ENCODE measurements at regions not wholly inside any gene's neighbourhood (a gene's known extent, or its start where the extent isn't known, plus 50 kb on each side); places are given as distances from the start of the nearest gene placed in this dataset.
"Not testable (repeated sequence)": the region's sequence is repeated elsewhere in the genome, so short reads cannot be mapped to it uniquely, and the experiment has no call there.

DNA sequence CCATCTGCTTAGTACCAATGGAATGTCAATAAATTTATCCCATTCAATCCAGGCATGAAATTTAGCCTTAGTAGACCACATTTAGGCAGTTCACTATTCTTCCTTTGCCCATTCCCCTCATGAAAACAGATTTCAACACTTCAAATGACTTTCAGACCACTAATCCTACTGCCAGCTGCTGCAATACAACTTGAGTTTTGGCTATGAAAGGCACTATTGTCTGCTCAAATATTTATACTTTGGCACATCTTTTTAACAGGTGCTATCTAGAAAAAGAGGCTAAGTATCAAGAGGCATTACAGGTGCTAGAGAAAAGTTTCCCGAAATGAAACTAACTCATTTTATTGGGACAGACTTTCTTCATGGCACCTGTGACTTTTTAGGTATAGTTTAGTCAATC lies 499.8 kb downstream of the C12orf50 start:
- no peak for DNase-seq

DNA sequence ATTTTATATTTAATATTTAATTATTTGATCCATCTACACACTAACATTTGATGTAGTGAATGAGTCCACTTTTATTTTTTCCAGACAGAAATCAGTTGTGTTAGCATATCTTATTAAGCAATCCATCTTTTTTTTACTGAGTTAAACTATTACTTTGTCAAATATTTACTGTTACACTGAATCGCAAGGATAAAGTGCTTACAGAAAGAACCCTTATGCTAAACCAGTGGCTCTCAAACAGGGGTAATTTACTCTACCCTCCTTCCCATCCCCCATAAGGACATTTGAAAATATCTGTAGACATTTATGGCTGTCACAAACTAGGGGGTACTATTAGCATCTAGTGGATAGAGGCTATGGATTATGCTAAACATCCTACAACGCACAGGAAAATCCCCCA lies 508.2 kb downstream of the C12orf50 start:
- DNase-seq = no peak

DNA sequence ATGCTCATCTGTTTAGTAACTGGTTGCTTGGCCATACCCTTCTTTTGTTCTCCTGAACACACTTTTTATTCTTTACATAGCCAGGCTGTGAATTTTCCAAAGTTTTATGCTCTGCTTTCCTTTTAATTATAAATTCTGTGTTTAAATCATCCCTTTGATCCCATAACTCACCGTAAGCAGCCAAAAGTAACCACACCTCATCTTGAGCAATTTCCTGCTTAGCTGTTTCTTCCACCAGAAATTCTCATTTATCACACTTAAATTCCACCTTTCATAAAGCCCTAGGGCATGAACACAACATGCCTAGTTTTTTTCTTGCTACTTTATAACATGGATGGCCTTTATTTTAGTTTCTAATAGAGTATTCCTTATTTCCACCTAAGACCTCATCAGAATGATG lies 510.7 kb downstream of the C12orf50 start:
- DNase-seq = no peak

DNA sequence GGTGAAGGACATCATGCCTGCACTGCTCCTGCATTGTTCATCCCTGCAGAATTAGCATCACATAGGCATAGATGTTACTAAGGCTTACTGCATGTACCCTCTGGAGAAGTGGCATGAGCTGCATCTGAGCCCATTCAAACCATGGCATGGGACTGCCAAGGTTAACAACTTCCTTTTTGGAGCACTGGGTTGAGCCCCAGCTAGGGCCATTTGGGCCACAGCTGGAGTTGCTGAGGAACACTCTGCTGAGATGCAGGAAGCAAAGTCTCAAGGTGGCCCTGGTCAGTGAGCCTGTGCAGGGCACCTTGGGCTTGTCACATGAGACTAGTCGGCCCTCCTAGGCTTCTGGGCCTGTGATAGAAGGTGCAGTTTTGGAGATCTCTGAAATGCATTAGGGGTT lies 511.2 kb downstream of the C12orf50 start:
- no peak for DNase-seq

DNA sequence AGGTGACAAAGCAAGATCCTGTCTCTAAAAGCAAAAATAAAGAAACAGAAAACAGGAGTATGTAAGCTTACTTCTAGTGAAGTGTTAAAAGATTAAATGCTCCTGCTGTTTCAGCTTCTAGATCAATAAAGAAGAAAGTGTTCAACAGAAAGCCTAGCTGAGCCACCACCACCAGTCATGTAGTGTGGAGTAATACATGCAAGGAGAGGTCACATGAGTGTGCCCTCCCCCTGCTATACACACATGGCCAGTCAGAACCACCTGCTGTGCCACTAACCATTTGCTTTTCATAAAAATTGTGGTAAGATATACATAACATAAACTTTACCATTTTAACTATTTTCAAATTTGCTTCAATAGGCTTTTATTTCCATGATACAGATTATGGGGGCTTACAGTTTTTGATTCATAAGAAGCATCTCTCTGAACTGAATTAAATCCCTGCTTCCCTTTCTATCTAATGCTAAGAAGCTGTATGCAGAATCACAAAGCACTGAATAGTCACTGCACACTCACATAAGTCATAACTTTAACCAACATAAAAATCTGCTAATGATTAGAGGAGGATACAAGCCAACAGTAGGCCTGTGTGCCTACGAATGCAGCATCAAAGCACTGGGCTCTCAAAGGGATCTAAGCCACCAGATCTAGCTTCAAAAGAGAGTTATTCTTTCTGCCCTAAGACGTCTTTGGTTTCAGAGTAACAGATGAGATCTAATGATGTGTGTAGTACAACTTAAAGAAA lies 515.5 kb downstream of the C12orf50 start:
- DNase-seq = no peak

DNA sequence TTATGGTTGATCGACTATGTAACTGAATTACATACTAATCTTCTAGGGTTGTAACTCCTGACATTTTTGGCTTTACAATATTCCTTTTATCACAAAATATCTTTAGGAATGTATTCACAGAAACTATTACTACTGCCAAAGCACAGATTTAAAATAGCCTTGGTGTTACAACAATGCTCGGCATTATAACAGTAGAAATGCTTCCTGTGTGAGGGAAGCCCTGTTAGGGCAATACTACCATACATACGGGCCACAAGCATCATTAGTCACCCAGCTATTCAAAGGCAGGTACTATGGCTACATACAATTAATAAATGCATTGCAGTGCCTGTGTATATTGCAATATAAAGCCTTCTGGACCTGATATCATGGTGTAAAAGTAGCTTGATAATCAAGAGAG lies 517.8 kb downstream of the C12orf50 start:
- DNase-seq = no peak

DNA sequence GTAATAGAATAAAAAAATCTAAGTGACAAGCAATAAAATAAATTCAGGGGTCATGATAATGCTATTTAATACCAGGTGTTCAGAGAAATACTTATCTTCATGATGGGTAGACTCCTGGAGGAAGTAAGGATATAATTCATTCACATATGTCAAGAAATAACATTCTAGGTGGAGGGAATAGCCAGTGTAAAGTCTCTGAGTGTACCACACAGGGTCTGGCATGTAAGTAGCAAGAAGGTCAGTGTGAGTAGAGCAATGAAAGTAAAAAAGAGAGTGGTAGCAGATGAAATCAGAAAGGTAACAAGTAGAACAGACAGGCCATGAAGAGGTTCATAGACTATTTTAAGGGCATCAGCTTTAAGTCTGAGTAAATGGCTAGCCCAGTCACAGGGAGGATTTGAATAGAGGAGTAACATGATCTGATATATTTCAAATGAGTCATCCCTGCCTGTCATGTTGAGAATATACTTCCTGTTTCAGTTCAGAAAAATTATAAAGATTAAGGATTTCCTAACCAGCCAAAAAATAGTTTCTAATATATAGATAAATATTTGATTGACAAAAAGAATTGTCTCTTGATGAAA lies 519.9 kb downstream of the C12orf50 start:
- no peak for DNase-seq

DNA sequence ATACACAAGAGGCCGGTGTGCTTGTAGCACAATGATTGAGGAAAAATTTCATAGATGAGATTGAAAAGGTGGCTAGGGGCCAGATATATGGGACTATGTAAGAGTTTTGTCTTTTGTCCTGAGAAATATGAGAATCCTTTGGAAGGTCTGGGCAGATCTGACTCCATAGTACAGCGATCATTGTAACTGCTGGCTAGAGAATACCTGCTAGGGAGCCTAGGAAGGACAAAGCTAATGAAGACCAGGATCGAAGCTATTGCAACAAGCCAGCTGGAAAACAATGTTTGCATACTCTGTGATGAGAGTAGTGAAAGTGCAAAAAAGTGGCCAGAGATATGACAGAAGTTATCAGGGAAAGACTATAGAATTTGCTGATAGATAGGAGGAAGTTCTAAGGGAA lies 537.6 kb downstream of the C12orf50 start:
- DNase-seq = no peak

DNA sequence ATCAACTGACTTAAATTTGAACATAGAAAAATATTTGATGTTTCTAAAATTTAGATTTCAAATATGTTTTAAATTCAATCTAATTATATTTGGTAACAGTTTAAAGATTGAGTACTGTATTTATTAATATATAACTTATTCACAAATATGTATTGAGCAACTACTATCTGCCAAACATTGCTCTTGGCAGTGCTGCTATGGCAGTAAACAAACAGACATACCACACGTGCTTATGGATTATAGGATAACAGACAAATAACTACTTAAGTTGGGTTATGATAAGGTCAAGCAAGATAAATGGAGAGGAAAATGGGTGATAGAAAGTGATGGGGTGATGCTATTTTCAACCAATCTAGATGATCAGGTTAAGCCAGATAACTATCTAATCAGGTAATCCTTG lies 538.1 kb downstream of the C12orf50 start:
- no peak for DNase-seq

DNA sequence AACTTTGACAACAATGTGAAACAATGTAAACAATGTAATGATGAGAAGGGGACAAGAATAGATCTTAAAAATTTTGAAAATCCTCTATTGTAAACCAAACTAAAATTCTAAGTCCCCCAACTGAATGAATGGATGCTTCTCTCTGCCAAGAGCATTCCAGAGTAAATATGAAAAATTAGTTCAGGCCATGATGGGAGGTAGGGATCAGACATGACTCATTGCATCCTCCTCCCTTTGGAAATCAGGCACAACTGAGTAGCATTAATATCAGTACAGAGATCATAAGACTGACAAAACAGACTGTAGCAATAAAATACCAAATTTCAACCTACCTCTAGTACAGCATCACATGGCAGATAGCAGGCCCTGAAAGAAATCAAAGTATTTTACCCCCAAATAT lies 559.9 kb downstream of the C12orf50 start:
- no peak for DNase-seq

DNA sequence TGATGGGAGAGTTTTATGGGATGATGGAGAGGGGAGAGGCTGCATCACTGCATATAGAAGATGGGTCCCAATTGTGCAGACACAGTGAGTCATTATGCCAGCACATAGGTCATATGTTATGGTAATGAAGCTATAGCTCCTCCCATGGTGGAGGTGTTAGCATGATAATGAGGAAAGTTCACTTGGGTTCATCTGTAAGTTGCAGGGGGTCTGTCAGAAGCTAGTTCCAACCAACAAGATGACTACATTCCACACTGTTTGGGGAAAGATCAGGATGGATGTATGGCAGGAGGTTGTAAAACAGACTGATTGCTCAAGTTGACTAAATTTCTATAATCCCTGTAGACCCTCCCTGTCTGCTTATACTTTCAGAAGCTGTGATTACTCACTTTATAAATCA lies 561.3 kb downstream of the C12orf50 start:
- no peak for DNase-seq

DNA sequence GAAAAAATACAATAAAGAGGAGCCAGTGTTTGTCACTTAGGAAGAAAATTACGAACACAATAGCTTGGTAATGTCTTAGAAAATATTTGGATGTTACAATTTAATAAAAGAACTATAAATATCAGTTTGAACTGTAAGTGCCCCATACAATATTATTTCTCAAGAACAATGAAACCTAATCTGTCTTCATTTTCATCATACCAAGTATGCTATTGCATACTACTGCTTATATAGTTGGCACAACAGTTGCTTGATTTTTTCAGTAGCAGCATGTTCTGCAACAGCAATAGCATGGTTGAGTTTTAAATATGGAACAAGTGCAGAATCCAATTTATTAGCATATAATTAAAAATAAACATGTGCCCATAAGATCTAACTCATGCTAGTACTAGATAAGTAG lies 564.6 kb downstream of the C12orf50 start:
- DNase-seq = no peak

DNA sequence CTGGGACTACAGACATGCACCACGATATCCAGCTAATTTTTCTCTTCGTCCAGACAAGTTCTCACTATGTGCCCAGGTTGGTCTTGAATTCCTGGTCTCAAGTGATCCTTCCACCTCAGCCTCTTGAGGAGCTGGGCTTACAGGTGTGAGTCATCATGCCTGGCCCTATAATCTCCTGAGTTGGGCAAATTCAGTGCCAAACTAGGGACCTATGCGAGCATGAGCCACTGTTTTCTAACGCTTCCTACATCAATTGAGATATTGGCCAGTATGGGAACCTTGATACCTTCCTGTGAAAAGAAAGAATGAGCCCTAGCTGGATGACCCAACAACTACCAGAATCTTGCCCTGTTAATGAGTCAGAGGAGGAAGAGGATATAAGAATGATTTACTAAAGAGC lies 585.2 kb downstream of the C12orf50 start:
- no peak for DNase-seq

DNA sequence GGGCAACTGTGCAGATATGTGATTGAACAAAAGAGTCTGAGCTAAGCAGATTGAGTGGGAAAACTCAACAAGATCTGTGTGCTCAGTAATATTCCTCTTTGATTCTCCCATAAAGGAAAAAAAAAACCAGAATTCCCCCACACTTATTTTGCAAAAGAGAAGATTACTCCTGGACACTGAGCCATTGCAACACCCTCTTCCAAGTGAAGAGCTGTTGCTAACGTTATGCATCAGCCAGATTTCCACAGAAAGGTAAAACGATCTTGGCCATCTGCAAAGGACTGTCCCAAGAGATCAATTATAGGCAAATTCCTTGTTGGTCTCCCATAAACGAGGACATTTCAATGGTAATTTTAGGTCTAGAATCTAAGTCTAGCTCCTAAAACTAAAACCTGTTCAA lies 587.7 kb downstream of the C12orf50 start:
- DNase-seq = no peak

DNA sequence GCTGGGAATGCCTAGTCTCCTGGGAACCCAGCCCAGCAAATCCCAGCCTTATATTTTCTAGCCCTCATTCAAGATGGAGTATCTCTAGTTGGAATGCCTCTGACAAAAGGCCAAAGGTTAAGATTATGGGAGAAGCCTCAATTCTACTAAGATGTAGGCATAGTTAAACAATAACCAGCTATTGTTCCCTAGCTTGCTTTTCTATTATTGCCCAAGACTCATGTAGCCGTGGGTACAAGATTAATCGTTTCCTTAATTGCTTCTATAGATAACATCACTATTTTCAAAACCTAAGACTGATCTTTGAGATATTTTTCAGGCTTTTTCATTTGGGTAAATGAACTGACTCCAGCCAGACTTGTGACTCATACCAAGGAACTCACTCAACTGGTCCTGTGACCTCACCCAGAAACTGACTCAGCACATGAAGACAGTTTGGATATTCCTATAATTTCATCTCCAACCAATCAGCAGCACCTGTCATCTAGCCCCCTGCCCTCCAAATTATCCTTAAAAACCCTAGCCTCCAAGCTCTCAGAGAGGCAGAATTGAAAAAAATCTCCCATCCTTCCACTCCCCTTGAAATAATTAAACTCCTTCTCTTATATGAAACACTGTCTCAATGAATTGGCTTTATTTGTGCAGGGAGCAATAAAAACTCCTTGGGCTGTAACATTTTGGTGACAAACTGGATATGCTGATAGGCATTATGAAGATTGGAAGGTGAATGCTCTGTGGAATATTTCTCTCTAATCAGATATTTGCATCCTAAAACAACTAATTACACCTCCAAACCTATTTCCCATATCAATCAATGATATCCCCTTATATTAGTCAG lies 589.0 kb downstream of the C12orf50 start:
- no peak for DNase-seq

DNA sequence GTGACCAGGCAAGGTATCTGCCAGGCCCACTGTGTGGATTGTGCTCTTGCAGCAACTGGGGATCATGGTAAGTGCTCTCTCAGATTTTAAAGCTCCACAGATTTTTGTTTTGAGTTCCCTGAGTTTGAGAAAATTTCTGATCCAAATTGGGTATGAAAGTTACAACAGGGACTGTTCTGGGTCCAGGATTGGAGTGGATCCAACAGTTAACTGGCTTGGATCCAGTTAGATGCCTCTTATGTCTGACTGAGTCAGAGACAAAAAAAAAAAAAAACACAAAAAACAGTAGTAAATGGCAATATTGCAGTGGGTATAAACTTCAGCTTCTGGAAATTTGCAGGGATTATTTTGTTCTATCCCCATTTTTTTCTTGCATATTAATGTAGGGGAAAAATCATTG lies 598.8 kb downstream of the C12orf50 start:
- DNase-seq = no peak

DNA sequence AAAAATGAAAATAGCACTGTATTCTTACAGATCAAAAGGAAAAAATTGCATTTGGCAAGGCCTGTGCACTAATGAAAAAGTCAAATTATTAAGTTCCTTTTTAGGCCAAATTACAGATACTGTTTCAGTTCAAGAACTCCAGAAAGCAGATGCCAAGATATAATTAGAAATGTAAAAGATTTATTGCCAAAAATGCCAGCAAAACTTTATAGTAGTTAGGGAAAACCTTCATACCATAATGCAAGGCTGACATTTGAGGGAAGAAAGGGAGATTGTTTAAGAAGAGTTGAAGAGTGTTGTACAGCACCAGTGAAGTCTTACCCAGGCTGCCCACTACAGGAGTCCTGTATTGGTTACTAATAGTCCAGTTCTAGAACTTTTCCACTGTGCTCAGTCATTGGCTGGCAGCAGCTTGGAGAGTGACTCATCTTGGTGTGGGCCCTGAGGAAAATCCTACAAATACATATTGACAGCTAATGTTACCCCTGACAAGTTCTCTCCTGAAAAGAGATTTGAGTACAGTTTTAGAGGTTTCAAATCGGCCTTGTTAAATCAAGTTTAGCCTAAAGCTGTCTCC lies 600.4 kb downstream of the C12orf50 start:
- DNase-seq = no peak

DNA sequence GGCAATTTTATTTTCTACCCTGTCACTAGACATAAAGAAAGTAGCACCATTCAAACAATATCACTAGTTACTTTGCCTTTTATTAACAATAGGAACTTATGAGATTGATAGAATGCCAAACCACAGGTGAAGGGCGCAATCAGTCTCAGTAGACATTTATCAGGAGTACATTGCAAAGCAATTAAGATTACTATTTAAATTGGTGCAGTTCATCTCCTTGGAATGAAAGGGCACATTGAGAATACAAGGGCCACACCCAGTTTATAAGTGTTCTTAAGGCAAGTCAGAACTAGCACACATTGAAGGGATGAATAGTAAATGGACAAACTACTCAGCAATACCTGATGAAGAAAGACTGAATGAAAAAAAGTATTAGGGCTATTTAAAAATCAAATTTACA lies 601.4 kb downstream of the C12orf50 start:
- no peak for DNase-seq

DNA sequence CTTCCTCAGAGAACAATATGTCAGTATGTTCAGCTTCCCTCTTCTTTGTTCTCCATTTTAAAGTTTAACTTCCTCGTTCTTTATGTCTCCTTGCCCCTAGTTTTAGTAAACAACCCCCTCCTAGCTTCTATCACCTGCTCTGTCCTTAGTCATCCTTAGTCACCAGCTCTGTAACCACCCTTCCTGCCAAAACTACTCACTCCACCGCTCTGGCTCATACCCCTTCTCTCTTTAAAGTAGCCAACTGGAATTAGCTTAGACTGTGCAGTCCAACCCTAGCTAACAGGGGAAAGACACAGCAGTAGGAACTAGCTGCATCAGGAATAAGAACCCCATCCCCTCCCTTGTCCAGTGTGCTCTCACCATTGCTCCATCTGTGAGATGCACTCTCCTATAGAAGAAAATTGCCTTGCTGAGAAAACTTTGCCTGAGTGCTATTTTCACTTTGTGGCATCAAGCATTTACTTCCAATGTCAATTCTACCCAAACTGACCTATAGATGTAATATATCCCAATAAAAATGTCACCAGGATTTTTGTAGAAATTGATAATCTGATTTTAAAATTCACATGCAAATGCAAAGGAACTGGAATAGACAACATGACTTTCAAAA lies 603.2 kb downstream of the C12orf50 start:
- no peak for DNase-seq

DNA sequence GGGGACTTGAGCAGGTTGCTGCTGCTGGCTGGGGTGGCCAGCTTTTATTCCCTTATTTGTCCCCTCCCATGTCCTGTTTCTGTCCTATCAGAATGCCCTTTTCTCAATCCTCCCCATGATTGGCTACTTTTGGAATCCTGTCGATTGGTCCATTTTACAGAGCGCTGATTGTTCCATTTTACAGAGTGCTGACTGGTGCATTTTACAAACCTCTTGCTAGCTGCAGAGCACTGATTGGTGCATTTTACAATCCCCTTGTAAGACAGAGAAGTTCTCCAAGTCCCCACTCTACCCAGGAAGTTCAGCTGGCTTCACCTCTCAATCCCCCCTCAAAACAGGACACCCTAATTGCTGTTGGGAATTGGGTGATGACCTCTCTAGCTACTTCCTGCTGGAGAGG lies 608.0 kb downstream of the C12orf50 start:
- DNase-seq = not testable (repeated sequence)

DNA sequence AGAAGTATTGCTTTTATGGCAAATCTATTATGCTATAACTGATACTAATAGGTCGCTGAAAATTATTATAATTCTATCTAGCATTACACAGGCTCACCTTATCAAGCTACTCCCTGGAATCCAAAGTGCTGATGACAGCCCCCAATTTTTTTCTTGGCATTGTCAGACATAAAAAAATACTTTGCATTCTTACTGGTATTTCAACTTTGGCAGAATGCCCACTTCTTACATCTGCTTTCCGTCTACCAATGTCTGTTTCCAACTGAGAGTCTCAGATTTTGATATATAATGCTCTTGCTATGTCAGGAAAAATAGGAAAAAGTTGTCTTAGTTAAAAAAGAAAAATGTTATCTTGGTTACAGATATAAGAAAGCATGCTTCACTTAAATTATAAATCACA lies 615.4 kb downstream of the C12orf50 start:
- DNase-seq = no peak

DNA sequence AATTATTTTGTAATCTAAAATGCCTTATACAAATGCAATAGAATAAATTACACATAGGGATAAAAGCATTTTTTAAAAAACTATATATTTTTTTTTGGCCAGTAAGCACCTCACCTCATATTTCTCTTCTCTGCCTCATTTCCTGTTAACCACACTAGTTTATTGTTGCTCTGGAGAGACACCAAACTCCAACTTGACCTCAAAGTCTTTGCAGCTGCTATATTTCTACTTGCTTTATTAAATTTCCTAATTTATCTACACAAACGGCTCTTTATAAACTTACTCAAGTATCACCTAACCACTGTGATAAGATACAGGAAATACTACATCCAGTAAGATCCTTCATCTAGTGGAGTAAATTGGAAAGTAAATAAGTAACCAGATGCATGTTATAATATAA lies 622.3 kb downstream of the C12orf50 start:
- no peak for DNase-seq

DNA sequence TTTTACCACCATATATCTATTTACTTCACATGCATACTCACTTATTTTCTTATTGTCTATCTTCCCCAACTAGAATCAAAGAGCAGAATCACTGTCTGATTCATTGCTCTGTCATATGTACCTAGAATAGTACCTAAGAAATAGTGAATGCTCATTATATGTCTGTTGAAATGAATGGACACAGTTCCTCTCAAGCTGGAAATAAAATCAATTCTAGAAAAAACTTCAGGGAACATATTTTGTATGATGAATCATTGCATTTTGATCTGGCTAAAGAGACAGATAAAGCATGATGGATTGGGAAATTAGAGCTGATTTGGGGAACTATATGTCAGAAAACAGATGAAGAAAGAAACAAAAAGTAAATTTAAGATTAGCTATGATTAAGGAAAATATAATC lies 623.3 kb downstream of the C12orf50 start:
- DNase-seq = no peak

All from GDM1 (cell line).